Keratinocyte (primary cell): ENCODE measurements at regions not wholly inside any gene's neighbourhood (a gene's known extent, or its start where the extent isn't known, plus 50 kb on each side); places are given as distances from the start of the nearest gene placed in this dataset.
"Not testable (repeated sequence)": the region's sequence is repeated elsewhere in the genome, so short reads cannot be mapped to it uniquely, and the experiment has no call there.

Source experiments
- CTCF ChIP-seq, 3 experiments: IDR thresholded peaks in 1 of 3; conservative IDR thresholded peaks in 1 of 3; optimal IDR thresholded peaks in 1 of 3; 2 replicates in 2 of 3; 3 replicates in 1 of 3; pipeline versions ENCODE3 to v1.5.1; 2011; ENCODE audit warnings: low read length in 3 of 3, mild to moderate bottlenecking in 3 of 3, moderate library complexity in 2 of 3, control low read depth in 1 of 3, inconsistent platforms in 1 of 3; ENCODE audit not compliant: insufficient read depth in 2 of 3; ENCODE audit errors: extremely low read depth in 1 of 3
- EZH2 ChIP-seq: IDR thresholded peaks from one replicate; pipeline ENCODE4 v1.6.1; 2012; ENCODE audit warnings: inconsistent platforms, mild to moderate bottlenecking, low read length, moderate library complexity

- TF ChIP-seq CTCF (optimal IDR thresholded peaks at IDR 0.05 in 1 of 3, IDR thresholded peaks at IDR 0.05 in 1 of 3, conservative IDR thresholded peaks at IDR 0.05 in 1 of 3; ENCODE audit: extremely low read depth in 1 of 3, insufficient read depth in 2 of 3, low read length in 3 of 3); EZH2: not testable (repeated sequence)
These were observed 76.2 kb upstream of the PPM1B start for GRCh38 chr2:44092519-44092918.
